ENCODE measurements at regions not wholly inside any gene's neighbourhood (a gene's known extent, or its start where the extent isn't known, plus 50 kb on each side); places are given as distances from the start of the nearest gene placed in this dataset.

DNA sequence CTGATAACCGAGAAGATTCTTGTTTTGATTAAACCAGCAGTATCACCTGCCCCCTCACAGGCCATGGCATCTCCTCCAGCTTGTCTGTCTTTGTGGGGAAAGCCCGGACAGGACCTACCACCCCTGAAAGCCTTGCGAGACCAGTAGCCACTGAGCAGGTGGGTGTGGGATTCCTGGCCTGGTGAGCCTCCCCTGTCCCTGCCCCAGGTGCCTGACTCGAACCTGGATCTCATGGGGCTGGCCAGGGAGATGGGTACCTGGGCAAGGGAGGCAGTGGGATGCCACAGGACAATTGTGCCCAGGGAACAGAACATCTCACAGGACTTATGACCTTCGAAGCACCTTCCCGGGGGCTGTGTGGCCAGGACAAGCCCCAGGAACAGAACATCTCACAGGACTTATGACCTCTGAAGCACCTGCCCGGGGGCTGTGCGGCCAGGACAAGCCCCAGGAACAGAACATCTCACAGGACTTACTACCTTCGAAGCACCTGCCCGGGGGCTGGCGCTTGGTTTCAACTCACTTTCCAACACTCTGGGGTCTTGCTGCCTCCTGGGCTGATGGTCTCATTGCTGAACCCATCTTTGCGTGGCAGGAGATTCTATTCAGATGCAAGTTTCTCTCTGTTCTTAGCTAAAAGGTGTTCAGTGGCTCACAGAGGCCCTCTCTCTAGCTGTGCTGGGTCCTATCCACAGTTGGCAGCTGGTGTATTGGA, 854.5 kb downstream of the BRD1 start:
- Mint-ChIP-seq H3K4me3 (no peak overlapping the region), H3K27me3 (ENCODE audit: low read depth) (peaks cover 15% of the 10 kb centered on the region), H3K4me1 (ENCODE audit: low read depth) (no peaks in the 10 kb centered on the region), H3K9me3 (no peaks in the 10 kb centered on the region), H3K36me3 (ENCODE audit: insufficient read depth) (no peaks in the 10 kb centered on the region)
- ATAC-seq (no peak), DNase-seq (no peak)

DNA sequence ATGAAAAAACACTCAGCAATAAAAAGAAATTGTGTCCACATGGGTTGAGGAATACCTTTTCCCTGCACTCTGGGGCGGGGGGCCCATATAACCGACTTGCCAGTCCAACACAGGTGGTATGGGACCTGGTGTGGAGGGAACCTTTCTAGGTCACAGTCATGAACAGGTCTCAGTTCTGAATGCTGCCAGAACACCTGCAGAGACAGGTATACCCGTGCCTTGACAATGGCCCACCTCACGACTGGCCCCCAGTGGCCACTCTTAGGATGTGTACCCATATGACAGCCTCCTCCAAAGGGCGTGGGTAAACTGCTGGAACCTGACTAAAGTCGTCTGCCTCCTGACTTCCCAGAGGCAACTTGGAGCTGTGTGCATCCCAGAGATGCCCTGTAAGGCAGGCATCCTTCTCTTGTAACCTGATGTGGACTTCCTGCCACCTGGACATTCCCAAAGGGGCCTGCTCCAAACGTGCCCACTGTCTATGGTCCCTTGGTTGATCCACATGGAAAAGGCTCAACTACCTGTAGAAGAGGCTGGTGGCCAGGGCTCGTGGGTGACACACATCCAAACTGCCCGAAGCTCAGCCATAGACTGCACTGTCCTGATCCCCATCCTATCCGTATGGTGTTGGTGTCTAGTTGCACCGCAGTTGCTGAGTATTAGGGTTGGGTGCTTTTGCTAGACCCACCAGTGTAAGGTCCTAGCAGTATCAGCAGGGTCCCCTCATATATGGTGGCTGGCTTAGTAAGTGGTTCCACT, 859.3 kb downstream of the BRD1 start:
- no peaks in the 10 kb centered on the region for H3K4me1 Mint-ChIP-seq (ENCODE audit: low read depth)
- DNase-seq = no peak
- no peak overlapping the region for H3K4me3 Mint-ChIP-seq
- no peaks in the 10 kb centered on the region for H3K36me3 Mint-ChIP-seq (ENCODE audit: insufficient read depth)
- peak; percentile 66 for ATAC-seq
- peaks cover 16% of the 10 kb centered on the region for H3K27me3 Mint-ChIP-seq (ENCODE audit: low read depth)
- H3K9me3 Mint-ChIP-seq = peaks cover 9% of the 10 kb centered on the region

- ATAC-seq (no peak), DNase-seq (no peak)
- H3K4me1 Mint-ChIP-seq (ENCODE audit: low read depth) = no peaks in the 10 kb centered on the region
- no peak overlapping the region for H3K4me3 Mint-ChIP-seq
- no peaks in the 10 kb centered on the region for H3K36me3 Mint-ChIP-seq (ENCODE audit: insufficient read depth)
- peaks cover 9% of the 10 kb centered on the region for H3K9me3 Mint-ChIP-seq
- peaks cover 41% of the 10 kb centered on the region for H3K27me3 Mint-ChIP-seq (ENCODE audit: low read depth)
Observed at GRCh38 chr22:48963405-48963804, 864.3 kb downstream of the BRD1 start.

DNA sequence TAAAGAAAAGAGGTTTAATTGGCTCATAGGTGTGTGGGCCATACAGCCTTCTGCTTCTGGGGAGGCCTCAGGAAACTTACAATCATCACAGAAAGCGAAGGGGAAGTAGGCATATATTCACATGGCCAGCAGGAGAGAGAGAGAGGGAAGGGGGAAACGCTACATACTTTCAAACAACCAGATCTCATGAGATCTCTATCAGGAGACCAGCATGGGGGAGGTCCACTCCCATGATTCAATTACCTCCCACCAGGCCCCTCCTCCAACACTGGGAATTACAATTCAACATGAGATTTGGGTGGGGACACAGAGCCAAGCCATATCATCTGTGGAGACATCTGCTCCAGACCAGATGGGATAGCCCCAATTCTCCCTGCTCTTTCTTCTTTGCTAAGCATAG, 866.0 kb downstream of the BRD1 start:
- DNase-seq (no peak), ATAC-seq (no peak)
- Mint-ChIP-seq H3K9me3 (peaks cover 9% of the 10 kb centered on the region), H3K4me1 (ENCODE audit: low read depth) (no peaks in the 10 kb centered on the region), H3K27me3 (ENCODE audit: low read depth) (peaks cover 40% of the 10 kb centered on the region), H3K4me3 (no peak overlapping the region), H3K36me3 (ENCODE audit: insufficient read depth) (no peaks in the 10 kb centered on the region)

DNA sequence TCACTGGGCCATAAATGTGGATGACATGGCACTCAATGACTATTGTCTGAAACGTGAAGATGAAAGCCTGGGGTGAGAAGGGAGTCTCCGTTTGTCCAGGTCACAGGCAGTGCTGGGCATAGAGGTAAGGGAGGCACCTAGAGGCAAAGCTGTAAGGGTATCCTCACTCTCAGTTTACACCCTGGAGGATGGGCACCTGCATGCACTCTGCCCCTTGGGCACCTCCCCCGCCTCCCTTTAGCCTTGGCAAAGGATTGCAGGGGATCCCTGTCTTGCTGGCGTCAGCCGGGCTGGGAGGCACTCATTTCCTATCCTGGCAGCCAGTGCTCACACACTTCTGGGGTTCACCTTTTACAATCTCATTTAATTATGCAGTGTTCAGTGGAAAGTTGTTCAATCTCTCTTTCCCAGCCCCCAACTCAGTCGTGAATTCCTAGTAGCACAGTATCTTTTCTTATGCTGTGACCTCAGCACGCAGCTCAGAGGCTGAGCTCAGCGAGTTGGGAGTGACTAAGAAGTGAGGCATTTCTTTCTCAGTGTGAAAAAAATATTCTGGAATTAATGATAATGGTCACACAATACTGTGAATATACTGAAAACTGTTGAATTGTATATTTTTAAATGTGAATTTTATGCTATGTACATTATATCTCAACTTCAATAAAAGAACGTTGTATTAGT, 866.6 kb downstream of the BRD1 start:
- no peak for DNase-seq
- no peak for ATAC-seq
- H3K27me3 Mint-ChIP-seq (ENCODE audit: low read depth) = peaks cover 40% of the 10 kb centered on the region
- H3K4me1 Mint-ChIP-seq (ENCODE audit: low read depth) = no peaks in the 10 kb centered on the region
- peaks cover 9% of the 10 kb centered on the region for H3K9me3 Mint-ChIP-seq
- no peaks in the 10 kb centered on the region for H3K36me3 Mint-ChIP-seq (ENCODE audit: insufficient read depth)
- H3K4me3 Mint-ChIP-seq = no peak overlapping the region

DNA sequence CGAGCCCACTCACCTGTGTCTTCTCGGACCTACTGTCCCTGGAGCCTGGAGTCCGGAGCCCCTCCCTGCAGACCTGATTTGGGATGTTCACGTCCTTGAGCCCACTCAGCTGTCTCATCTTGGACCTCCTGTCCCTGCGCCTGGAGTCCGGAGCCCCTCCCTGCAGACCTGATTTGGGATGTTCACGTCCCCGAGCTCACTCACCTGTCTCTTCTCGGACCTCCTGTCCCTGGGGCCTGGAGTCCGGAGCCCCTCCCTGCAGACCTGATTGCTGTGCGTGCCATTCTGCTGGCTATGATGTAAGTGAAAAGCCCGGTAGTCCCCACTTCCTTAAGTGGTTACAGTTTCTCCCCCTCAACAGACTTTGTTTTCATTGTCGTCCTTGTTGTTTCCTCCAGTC, 867.1 kb downstream of the BRD1 start:
- no peaks in the 10 kb centered on the region for H3K36me3 Mint-ChIP-seq (ENCODE audit: insufficient read depth)
- ATAC-seq (no peak), DNase-seq (no peak)
- H3K9me3 Mint-ChIP-seq = peaks cover 9% of the 10 kb centered on the region
- no peak overlapping the region for H3K4me3 Mint-ChIP-seq
- H3K4me1 Mint-ChIP-seq (ENCODE audit: low read depth) = no peaks in the 10 kb centered on the region
- peaks cover 37% of the 10 kb centered on the region for H3K27me3 Mint-ChIP-seq (ENCODE audit: low read depth)

DNA sequence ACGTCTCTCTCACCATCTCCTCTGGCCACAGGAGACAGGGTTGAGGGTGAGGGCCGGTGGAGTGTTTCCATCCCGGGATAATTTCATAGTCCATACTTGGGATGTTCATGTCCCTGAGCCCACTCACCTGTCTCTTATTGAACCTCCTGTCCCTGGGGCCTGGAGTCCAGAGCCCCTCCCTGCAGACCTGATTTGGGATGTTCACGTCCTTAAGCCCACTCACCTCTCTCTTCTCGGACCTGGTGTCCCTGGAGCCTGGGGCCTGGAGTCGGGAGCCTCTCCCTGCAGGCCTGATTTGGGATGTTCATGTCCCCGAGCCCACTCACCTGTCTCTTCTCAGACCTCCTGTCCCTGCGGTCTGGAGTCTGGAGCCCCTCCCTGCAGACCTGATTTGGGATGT, 868.2 kb downstream of the BRD1 start:
- no peaks in the 10 kb centered on the region for H3K36me3 Mint-ChIP-seq (ENCODE audit: insufficient read depth)
- peaks cover 9% of the 10 kb centered on the region for H3K9me3 Mint-ChIP-seq
- H3K4me3 Mint-ChIP-seq = no peak overlapping the region
- DNase-seq = no peak
- ATAC-seq = no peak
- H3K4me1 Mint-ChIP-seq (ENCODE audit: low read depth) = no peaks in the 10 kb centered on the region
- H3K27me3 Mint-ChIP-seq (ENCODE audit: low read depth) = peaks cover 37% of the 10 kb centered on the region

GRCh38 chr22:48957987-48958321, 869.7 kb downstream of the BRD1 start:
- ATAC-seq (no peak), DNase-seq (no peak)
- H3K4me3 Mint-ChIP-seq = no peak overlapping the region
- H3K4me1 Mint-ChIP-seq (ENCODE audit: low read depth) = no peaks in the 10 kb centered on the region
- H3K9me3 Mint-ChIP-seq = no peaks in the 10 kb centered on the region
- peaks cover 33% of the 10 kb centered on the region for H3K27me3 Mint-ChIP-seq (ENCODE audit: low read depth)
- no peaks in the 10 kb centered on the region for H3K36me3 Mint-ChIP-seq (ENCODE audit: insufficient read depth)

DNA sequence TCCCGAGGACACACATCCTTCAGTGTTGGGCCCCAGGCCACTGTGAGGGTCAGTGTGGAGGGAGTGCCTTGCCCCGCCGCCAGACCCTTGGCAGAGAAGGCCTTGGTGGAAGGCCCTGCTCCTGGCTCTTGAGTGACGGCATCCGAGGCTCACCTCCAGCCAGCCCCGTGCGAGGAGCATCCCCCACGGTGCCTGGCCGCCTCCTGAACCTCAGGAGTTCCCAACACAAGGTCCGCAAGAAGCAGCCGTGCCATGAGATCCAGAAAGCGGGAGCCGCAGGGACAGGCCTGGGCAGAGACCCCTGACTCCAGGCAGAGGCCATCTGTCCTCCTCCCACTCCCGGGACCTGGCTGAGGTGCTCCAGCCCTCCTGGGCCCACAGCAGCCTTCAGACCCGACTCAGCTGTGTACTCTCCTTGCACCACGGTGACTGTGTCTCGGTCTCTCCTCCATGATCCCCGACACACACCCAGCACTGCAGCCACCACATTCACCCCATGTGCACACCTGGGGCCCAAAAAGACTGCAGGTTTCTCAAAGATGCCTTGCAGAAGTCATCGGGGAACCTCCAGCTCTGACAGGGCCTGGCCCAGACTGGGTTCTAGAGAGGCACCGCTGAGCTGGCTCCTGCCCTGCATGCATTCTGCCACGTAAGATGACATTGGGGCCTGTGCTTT, 870.2 kb downstream of the BRD1 start:
- Mint-ChIP-seq H3K4me1 (ENCODE audit: low read depth) (no peaks in the 10 kb centered on the region), H3K27me3 (ENCODE audit: low read depth) (peaks cover 32% of the 10 kb centered on the region), H3K4me3 (no peak overlapping the region), H3K36me3 (ENCODE audit: insufficient read depth) (no peaks in the 10 kb centered on the region), H3K9me3 (no peaks in the 10 kb centered on the region)
- no peak for ATAC-seq
- DNase-seq = no peak

DNA sequence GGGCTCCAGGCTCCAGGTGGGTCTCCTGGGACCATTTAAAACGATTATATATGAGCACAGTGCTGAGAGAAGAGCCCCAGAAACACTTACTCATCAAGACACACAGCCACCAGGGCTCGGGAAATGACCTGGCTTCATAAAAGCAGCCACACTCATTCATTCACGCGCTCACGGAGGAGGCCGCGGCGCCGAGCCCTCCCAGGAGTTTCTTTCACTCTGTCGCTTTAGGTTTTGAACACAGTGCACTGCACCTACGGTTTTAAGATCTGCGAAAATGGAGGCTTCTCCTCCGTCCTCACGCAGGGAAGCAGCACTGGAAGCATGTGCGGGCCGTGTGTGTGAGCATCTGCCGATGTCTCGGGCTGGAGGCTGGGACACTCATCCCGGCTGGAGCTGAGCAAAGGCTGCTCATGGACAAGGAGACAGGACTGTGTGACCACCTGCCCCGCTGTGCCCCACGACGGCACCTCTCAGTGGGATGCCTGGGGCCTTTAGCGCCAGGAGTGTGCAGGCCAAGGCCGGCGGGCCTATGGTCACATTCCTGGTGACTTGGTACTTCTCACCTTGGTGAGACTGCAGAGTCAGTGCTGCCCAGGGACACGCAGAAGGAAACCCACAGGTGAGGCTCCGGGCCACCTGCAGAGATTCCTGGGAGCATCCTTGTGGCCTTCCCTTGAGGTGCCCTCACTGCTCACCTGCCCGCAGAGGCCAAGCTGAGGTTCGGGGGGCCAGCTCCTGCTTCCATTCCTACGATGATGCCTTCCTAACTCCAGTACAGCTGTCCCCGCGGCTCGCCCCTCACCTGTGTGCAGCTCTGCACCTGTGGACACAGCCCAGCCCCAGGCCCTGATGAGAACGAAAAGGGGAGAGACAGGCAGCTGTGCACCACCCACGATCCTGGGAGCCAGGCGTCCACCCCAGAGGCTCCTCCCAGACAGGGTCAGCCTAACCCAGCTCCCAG, 872.0 kb downstream of the BRD1 start:
- H3K36me3 Mint-ChIP-seq (ENCODE audit: insufficient read depth) = no peaks in the 10 kb centered on the region
- H3K27me3 Mint-ChIP-seq (ENCODE audit: low read depth) = peaks cover 16% of the 10 kb centered on the region
- no peaks in the 10 kb centered on the region for H3K9me3 Mint-ChIP-seq
- H3K4me1 Mint-ChIP-seq (ENCODE audit: low read depth) = no peaks in the 10 kb centered on the region
- ATAC-seq (no peak), DNase-seq (no peak)
- no peak overlapping the region for H3K4me3 Mint-ChIP-seq

GRCh38 chr22:48954781-48955311, 872.8 kb downstream of the BRD1 start:
- no peak for ATAC-seq
- Mint-ChIP-seq H3K4me3 (no peak overlapping the region), H3K9me3 (no peaks in the 10 kb centered on the region), H3K36me3 (ENCODE audit: insufficient read depth) (no peaks in the 10 kb centered on the region), H3K27me3 (ENCODE audit: low read depth) (peaks cover 9% of the 10 kb centered on the region), H3K4me1 (ENCODE audit: low read depth) (no peaks in the 10 kb centered on the region)
- no peak for DNase-seq

GRCh38 chr22:48953830-48954229, 873.8 kb downstream of the BRD1 start:
- DNase-seq (no peak), ATAC-seq (no peak)
- no peak overlapping the region for H3K4me3 Mint-ChIP-seq
- no peaks in the 10 kb centered on the region for H3K4me1 Mint-ChIP-seq (ENCODE audit: low read depth)
- H3K27me3 Mint-ChIP-seq (ENCODE audit: low read depth) = peaks cover 5% of the 10 kb centered on the region
- H3K9me3 Mint-ChIP-seq = no peaks in the 10 kb centered on the region
- H3K36me3 Mint-ChIP-seq (ENCODE audit: insufficient read depth) = no peaks in the 10 kb centered on the region

DNA sequence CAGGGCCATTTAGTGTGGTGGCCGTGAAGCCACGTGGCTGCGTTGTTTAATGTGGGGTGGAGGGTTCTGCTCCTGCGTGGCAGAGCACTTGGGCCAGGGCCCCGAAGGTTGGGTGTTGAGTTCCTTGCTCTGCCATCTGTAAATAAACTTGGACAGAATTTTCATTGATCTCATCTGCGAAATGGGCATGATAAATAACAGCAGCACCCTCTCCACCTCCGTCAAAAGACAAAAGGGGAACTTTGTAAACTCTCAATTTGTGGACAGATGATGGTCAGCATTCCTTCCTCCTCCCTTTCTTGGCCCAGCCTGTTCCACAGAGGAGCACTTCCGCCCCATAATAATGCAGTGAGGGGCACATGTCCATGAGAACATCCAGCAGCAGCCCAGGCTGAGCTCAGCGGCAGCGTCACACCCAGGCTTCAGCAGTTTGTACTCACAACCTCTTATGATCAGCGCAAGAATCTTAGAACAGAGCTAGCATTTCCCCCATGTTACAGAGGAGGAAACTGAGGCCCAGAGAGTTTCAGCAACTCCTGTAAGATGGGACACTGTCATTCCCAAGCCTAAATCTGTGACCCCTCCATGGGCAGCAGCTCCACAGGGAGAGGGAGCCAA, 874.5 kb downstream of the BRD1 start:
- no peaks in the 10 kb centered on the region for H3K36me3 Mint-ChIP-seq (ENCODE audit: insufficient read depth)
- no peaks in the 10 kb centered on the region for H3K9me3 Mint-ChIP-seq
- ATAC-seq (no peak), DNase-seq (no peak)
- no peaks in the 10 kb centered on the region for H3K4me1 Mint-ChIP-seq (ENCODE audit: low read depth)
- no peak overlapping the region for H3K4me3 Mint-ChIP-seq
- peaks cover 2% of the 10 kb centered on the region for H3K27me3 Mint-ChIP-seq (ENCODE audit: low read depth)
